Chondrocyte (in vitro differentiated cells): ENCODE measurements at regions not wholly inside any gene's neighbourhood (a gene's known extent, or its start where the extent isn't known, plus 50 kb on each side); places are given as distances from the start of the nearest gene placed in this dataset.

Experiments used
- DNase-seq: peaks from one replicate; pipeline ENCODE4 v3.0.0; 2021; ENCODE audit warnings: mixed read lengths, low spot score
- H3K27ac Mint-ChIP-seq: one replicate; pipeline ENCODE4 v1.8.0; 2021; ENCODE audit warnings: mild to moderate bottlenecking, moderate library complexity, mixed read lengths; ENCODE audit not compliant: unreplicated experiment
- H3K27me3 Mint-ChIP-seq: 2 replicates; pipeline ENCODE4 v1.8.0; 2021; ENCODE audit warnings: low read depth, mixed read lengths
- H3K36me3 Mint-ChIP-seq: 2 replicates; pipeline ENCODE4 v1.8.0; 2021; ENCODE audit warnings: low read depth, mixed read lengths
- H3K4me1 Mint-ChIP-seq: 2 replicates; pipeline ENCODE4 v1.8.0; 2021; ENCODE audit warnings: low read depth, mild to moderate bottlenecking, mixed read lengths
- H3K4me3 Mint-ChIP-seq: one replicate; pipeline ENCODE4 v1.8.0; 2021; ENCODE audit warnings: mild to moderate bottlenecking, moderate library complexity, mixed read lengths; ENCODE audit not compliant: unreplicated experiment
- H3K9me3 Mint-ChIP-seq: 2 replicates; pipeline ENCODE4 v1.8.0; 2021; ENCODE audit warnings: low read depth, mixed read lengths
- TF ChIP-seq, protein P1 (sequence below): fragments of 200-600 bp; sonication (generic); IDR thresholded peaks from 2 replicates; pipeline ENCODE4 v1.5.0; 2021; ENCODE audit warnings: antibody characterized with exemption, mild to moderate bottlenecking, moderate library complexity

DNA sequence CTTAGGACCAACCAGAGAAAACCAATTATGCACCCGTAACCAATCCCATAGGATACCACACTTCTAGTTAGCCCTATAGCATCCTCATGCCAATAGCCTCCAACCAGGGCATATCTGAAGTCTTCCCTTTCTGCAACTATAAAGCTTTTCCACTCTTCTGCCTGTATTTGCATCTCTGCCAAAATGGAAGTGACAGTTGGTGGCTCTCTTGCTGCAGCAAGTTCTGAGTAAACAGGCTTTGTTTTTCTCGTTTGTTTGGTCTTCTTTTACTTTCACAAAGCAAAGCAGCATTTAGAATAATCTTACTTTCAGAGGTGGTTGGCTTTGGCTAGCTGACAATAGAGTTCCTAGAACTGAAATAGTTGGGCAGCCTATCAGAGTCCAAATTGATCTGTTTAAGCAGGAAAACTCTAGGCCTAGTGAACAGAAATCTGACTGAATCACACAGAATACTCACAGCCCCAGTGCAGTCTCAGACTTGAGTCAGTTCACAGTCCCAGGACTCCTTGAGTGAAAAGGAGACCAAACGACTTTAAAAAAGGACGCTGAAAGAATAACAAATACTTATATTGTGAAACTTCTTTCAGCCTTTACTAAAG lies 1029.7 kb upstream of the LRFN5 start:
- Mint-ChIP-seq H3K9me3 (no peaks in the 10 kb centered on the region), H3K27ac (no peak overlapping the region), H3K36me3 (no peaks in the 10 kb centered on the region), H3K27me3 (peaks cover 7% of the 10 kb centered on the region), H3K4me3 (no peak overlapping the region), H3K4me1 (no peaks in the 10 kb centered on the region)
- DNase-seq: no peak
- TF ChIP-seq, protein P1, sequence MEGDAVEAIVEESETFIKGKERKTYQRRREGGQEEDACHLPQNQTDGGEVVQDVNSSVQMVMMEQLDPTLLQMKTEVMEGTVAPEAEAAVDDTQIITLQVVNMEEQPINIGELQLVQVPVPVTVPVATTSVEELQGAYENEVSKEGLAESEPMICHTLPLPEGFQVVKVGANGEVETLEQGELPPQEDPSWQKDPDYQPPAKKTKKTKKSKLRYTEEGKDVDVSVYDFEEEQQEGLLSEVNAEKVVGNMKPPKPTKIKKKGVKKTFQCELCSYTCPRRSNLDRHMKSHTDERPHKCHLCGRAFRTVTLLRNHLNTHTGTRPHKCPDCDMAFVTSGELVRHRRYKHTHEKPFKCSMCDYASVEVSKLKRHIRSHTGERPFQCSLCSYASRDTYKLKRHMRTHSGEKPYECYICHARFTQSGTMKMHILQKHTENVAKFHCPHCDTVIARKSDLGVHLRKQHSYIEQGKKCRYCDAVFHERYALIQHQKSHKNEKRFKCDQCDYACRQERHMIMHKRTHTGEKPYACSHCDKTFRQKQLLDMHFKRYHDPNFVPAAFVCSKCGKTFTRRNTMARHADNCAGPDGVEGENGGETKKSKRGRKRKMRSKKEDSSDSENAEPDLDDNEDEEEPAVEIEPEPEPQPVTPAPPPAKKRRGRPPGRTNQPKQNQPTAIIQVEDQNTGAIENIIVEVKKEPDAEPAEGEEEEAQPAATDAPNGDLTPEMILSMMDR: no peak

DNA sequence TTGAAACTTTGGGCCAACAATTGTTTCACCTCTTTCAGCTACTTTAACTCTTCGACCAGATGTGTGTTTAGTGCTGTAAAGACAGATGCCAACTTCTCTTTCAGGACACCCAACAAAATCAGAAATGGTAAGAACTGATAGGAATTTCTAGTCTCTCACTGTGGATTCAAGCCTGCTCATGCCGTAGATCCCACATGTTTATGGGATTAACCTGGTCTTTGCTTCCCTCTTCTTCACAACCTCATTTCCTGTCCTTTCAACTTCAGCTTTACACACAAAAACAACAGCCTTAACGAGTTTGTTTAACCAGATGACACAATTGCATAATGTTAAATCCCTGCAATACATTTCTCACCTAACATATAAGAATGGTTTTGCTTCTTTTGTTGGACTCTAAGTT lies 1031.9 kb upstream of the LRFN5 start:
- TF ChIP-seq, protein P1: no peak
- H3K36me3 Mint-ChIP-seq: no peaks in the 10 kb centered on the region
- H3K27me3 Mint-ChIP-seq: no peaks in the 10 kb centered on the region
- DNase-seq: no peak
- H3K4me3 Mint-ChIP-seq: no peak overlapping the region
- H3K4me1 Mint-ChIP-seq: no peaks in the 10 kb centered on the region
- no peak overlapping the region for H3K27ac Mint-ChIP-seq
- no peaks in the 10 kb centered on the region for H3K9me3 Mint-ChIP-seq

DNA sequence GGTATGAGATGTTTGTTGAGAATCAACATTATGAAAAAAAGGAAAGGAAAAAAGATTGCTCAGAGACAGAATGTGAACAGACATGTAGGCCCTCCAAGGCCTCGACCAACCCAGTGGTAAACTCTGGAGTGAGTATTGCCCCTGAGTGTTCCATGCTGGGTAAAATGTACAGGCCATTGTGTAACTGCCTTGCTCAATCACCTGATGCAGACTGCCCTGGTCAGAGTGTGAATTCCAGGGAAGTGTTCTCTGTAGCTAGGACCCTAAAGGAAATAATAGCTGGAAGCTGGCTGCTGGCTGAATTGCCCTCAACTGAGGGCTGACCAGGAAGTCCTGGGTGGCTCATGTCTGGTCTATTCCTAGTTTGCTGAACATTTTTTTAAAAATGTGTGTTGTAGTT lies 1081.4 kb upstream of the LRFN5 start:
- Mint-ChIP-seq H3K9me3 (no peaks in the 10 kb centered on the region), H3K27me3 (no peaks in the 10 kb centered on the region), H3K36me3 (no peaks in the 10 kb centered on the region), H3K4me3 (no peak overlapping the region), H3K27ac (no peak overlapping the region), H3K4me1 (no peaks in the 10 kb centered on the region)
- TF ChIP-seq, protein P1: no peak
- DNase-seq: no peak

DNA sequence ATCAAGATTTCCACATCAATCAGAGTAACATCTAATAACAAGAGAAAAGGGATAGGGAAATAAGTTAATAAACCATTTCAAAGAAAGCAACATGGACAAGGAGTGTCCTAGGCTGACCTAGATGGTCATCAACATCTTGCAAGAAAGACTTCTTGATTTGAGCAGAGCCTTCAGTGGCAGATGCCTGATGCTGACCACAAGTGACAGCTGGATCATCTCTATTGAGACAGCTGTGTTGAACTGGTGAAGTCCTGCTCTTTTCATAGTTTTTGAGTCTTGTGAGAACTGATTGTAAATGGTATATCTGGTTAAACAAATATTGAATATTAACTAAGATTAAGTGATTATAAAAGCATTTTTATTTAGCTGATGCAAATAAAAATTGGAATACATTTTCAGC lies 1083.6 kb upstream of the LRFN5 start:
- DNase-seq: no peak
- H3K27ac Mint-ChIP-seq: no peak overlapping the region
- H3K36me3 Mint-ChIP-seq: no peaks in the 10 kb centered on the region
- no peaks in the 10 kb centered on the region for H3K27me3 Mint-ChIP-seq
- H3K4me1 Mint-ChIP-seq: no peaks in the 10 kb centered on the region
- TF ChIP-seq, protein P1: no peak
- no peaks in the 10 kb centered on the region for H3K9me3 Mint-ChIP-seq
- no peak overlapping the region for H3K4me3 Mint-ChIP-seq

DNA sequence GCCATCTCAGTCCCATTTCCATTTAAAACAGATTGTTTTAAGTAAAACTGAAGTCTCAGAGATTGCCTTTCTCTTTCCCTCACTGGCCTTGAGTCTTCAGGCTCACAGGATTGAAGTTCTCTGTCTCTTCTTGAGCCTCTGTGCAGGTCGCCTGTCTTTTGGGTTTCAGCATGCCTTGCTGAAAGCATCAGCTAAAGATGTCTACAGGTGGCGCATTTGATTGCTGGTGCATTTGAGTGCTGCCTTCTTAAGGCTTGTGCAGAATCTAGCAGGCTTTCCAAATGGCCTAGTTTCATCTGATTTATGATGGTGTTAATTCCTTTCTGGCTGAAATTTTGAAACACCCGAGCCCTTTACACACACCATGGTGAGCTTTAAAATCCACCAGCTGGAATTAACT lies 1062.2 kb upstream of the FBXO33 start:
- H3K9me3 Mint-ChIP-seq: peaks cover 3% of the 10 kb centered on the region
- H3K4me3 Mint-ChIP-seq: no peak overlapping the region
- H3K36me3 Mint-ChIP-seq: no peaks in the 10 kb centered on the region
- peaks cover 2% of the 10 kb centered on the region for H3K27me3 Mint-ChIP-seq
- no peak for DNase-seq
- H3K4me1 Mint-ChIP-seq: no peaks in the 10 kb centered on the region
- TF ChIP-seq, protein P1: no peak
- H3K27ac Mint-ChIP-seq: no peak overlapping the region
